Osteocyte (in vitro differentiated cells): ENCODE measurements at regions not wholly inside any gene's neighbourhood (a gene's known extent, or its start where the extent isn't known, plus 50 kb on each side); places are given as distances from the start of the nearest gene placed in this dataset.

Experiments used
- DNase-seq: peaks from one replicate; pipeline ENCODE4 v3.0.0; 2021; ENCODE audit warnings: mixed read lengths; ENCODE audit not compliant: unreplicated experiment; ENCODE audit errors: extremely low spot score
- H3K27ac Mint-ChIP-seq: one replicate; pipeline ENCODE4 v1.8.0; 2021; ENCODE audit warnings: mild to moderate bottlenecking, mixed read lengths; ENCODE audit not compliant: unreplicated experiment
- H3K27me3 Mint-ChIP-seq: one replicate; pipeline ENCODE4 v1.8.0; 2021; ENCODE audit warnings: mixed read lengths; ENCODE audit not compliant: unreplicated experiment
- H3K36me3 Mint-ChIP-seq: one replicate; pipeline ENCODE4 v1.8.0; 2021; ENCODE audit warnings: mixed read lengths; ENCODE audit not compliant: unreplicated experiment
- H3K4me1 Mint-ChIP-seq: one replicate; pipeline ENCODE4 v1.8.0; 2021; ENCODE audit warnings: mixed read lengths; ENCODE audit not compliant: unreplicated experiment
- H3K4me3 Mint-ChIP-seq: one replicate; pipeline ENCODE4 v1.8.0; 2021; ENCODE audit warnings: mild to moderate bottlenecking, moderate library complexity, mixed read lengths; ENCODE audit not compliant: unreplicated experiment
- H3K9me3 Mint-ChIP-seq: one replicate; pipeline ENCODE4 v1.8.0; 2021; ENCODE audit warnings: mixed read lengths; ENCODE audit not compliant: unreplicated experiment
- TF ChIP-seq, protein P1 (sequence below): fragments of 200-600 bp; sonication (generic); IDR thresholded peaks from 2 replicates; pipeline ENCODE4 v1.5.0; 2021; ENCODE audit warnings: antibody characterized with exemption, mild to moderate bottlenecking, moderate library complexity

DNA sequence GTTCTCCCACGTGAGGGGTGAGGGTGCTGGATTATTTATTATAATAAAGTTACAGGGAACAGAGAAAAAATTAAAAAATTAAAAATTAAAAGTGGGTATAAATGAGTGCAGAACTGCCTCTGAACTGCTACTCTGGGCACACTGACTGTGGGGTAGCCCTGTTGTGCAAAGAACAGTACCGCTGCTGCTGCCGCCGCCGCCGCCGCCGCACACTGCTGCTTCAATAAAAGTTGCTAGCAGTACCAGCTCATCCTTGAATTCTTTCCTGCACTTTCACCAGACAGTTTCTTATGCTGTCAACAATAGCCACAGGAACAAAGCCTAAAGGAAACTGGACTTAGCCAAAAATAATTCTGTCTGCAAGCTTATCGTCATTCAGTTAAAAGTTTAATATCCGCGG is 72.1 kb downstream of the GCC1 start:
- H3K27me3 Mint-ChIP-seq, result peaks cover 32% of the 10 kb centered on the region

GRCh38 chr7:127512663-127513062 is 72.7 kb downstream of the GCC1 start:
- TF ChIP-seq, protein P1, sequence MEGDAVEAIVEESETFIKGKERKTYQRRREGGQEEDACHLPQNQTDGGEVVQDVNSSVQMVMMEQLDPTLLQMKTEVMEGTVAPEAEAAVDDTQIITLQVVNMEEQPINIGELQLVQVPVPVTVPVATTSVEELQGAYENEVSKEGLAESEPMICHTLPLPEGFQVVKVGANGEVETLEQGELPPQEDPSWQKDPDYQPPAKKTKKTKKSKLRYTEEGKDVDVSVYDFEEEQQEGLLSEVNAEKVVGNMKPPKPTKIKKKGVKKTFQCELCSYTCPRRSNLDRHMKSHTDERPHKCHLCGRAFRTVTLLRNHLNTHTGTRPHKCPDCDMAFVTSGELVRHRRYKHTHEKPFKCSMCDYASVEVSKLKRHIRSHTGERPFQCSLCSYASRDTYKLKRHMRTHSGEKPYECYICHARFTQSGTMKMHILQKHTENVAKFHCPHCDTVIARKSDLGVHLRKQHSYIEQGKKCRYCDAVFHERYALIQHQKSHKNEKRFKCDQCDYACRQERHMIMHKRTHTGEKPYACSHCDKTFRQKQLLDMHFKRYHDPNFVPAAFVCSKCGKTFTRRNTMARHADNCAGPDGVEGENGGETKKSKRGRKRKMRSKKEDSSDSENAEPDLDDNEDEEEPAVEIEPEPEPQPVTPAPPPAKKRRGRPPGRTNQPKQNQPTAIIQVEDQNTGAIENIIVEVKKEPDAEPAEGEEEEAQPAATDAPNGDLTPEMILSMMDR, result no peak
- Mint-ChIP-seq H3K36me3 (no peaks in the 10 kb centered on the region), H3K27ac (no peak overlapping the region), H3K4me3 (no peak overlapping the region), H3K27me3 (peaks cover 38% of the 10 kb centered on the region), H3K4me1 (no peaks in the 10 kb centered on the region), H3K9me3 (no peaks in the 10 kb centered on the region)
- DNase-seq, result no peak

More for the DNA sequence above, 72.1 kb downstream of the GCC1 start:
- Mint-ChIP-seq H3K36me3 (no peaks in the 10 kb centered on the region), H3K9me3 (no peaks in the 10 kb centered on the region), H3K4me3 (no peak overlapping the region), H3K27ac (no peak overlapping the region), H3K4me1 (no peaks in the 10 kb centered on the region)
- TF ChIP-seq, protein P1, result no peak
- no peak for DNase-seq

DNA sequence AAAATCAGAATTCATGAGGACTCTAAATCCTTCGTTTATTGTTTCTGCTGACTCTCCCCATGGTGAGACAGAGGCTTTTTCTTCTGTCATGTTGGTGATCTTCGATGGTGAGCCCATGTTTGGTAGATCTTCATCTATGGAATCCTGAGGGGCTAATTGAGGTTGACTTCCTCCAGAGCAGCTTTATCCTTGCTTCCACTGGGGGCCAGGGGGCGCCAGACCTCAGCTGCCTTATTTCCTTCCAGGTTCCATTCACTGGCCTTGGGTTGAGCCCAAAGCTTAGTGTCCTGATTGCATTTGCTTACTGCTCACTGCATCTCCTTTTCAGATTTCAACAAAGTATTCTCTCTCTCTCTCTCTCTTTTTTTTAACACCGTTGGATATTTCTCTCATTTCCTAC is 80.7 kb downstream of the GCC1 start:
- Mint-ChIP-seq H3K4me3 (no peak overlapping the region), H3K27ac (no peak overlapping the region), H3K27me3 (peaks cover 30% of the 10 kb centered on the region), H3K4me1 (no peaks in the 10 kb centered on the region), H3K9me3 (no peaks in the 10 kb centered on the region), H3K36me3 (no peaks in the 10 kb centered on the region)
- DNase-seq, result no peak
- TF ChIP-seq, protein P1, result peak; percentile 39

DNA sequence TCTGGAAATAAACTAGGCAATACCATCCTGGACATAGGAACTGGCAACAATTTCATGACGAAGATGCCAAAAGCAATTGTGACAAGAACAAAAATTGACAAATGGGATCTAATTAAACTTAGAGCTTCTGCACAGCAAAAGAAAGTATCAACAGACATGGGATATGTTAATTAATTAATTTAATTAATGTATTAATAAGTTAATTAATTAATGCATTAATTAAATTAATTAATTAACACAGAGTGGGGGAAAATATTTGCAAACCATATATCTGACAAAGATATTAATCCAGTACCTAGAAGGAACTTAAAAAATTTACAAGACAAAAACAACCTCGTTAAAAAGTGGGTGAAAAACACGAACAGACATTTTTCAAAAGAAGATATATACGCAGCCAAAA is 83.6 kb downstream of the GCC1 start:
- TF ChIP-seq, protein P1, result no peak
- no peak overlapping the region for H3K4me3 Mint-ChIP-seq
- no peak for DNase-seq
- no peaks in the 10 kb centered on the region for H3K9me3 Mint-ChIP-seq
- H3K27ac Mint-ChIP-seq, result no peak overlapping the region
- peaks cover 27% of the 10 kb centered on the region for H3K27me3 Mint-ChIP-seq
- no peaks in the 10 kb centered on the region for H3K4me1 Mint-ChIP-seq
- no peaks in the 10 kb centered on the region for H3K36me3 Mint-ChIP-seq

DNA sequence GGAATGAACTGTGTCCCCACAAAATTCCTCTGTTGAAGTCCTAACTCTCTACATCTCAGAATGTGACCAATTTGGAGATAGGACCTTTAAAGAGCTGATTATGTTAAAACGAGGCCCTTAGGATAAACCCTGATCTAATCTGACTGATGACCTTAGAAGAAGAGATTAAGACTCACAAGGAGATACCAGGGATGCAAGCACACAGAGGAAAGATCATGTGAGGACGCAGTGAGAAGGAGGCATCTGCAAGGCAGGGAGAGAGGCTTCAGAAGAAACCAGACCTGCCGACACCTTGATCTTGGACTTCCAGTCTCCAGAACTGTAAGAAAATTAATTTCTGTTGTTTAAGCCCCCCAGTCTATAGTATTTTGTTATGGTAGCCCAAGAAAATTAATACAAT is 94.9 kb upstream of the ZNF800 start:
- no peaks in the 10 kb centered on the region for H3K4me1 Mint-ChIP-seq
- TF ChIP-seq, protein P1, result no peak
- H3K27ac Mint-ChIP-seq, result no peak overlapping the region
- peaks cover 36% of the 10 kb centered on the region for H3K27me3 Mint-ChIP-seq
- H3K4me3 Mint-ChIP-seq, result no peak overlapping the region
- no peaks in the 10 kb centered on the region for H3K9me3 Mint-ChIP-seq
- no peaks in the 10 kb centered on the region for H3K36me3 Mint-ChIP-seq
- DNase-seq, result no peak
